ENCODE measurements at regions not wholly inside any gene's neighbourhood (a gene's known extent, or its start where the extent isn't known, plus 50 kb on each side); places are given as distances from the start of the nearest gene placed in this dataset.
"Not testable (repeated sequence)": the region's sequence is repeated elsewhere in the genome, so short reads cannot be mapped to it uniquely, and the experiment has no call there.

DNA sequence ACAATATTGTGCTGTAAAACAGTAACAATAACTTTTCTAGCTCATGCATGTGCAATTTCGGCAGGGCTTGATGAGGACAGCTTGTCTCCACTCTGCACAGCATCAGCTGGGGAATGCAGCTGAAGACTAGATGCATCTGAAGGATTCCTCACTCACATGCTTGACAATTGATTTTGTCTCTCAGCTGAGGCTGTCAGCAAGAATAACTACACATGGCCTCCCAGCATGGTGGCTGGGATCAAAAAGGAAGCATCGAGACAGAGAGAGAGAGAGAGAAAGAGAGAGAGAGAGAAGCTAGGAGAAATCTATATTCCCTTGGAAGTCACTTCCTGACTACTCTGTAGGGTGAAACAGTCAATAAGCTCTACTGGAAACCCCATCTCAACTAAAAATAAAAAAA is 487.1 kb downstream of the PLOD2 start:
- 62% methylated on average over 2 of the region's 2 CpGs for WGBS, 2 donors
- no peak overlapping the region for H3K27ac ChIP-seq
- no peaks in the 10 kb centered on the region for H3K27me3 ChIP-seq
- no peaks in the 10 kb centered on the region for H3K9me3 ChIP-seq
- no peaks in the 10 kb centered on the region for H3K36me3 ChIP-seq
- DNase-seq (ENCODE audit: low spot score in 2 of 2): no peak
- TF ChIP-seq EP300 (IDR thresholded peaks at IDR 0.05) (no peak), POLR2A (IDR thresholded peaks at IDR 0.05) (no peak)
- TF ChIP-seq, protein P1, sequence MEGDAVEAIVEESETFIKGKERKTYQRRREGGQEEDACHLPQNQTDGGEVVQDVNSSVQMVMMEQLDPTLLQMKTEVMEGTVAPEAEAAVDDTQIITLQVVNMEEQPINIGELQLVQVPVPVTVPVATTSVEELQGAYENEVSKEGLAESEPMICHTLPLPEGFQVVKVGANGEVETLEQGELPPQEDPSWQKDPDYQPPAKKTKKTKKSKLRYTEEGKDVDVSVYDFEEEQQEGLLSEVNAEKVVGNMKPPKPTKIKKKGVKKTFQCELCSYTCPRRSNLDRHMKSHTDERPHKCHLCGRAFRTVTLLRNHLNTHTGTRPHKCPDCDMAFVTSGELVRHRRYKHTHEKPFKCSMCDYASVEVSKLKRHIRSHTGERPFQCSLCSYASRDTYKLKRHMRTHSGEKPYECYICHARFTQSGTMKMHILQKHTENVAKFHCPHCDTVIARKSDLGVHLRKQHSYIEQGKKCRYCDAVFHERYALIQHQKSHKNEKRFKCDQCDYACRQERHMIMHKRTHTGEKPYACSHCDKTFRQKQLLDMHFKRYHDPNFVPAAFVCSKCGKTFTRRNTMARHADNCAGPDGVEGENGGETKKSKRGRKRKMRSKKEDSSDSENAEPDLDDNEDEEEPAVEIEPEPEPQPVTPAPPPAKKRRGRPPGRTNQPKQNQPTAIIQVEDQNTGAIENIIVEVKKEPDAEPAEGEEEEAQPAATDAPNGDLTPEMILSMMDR (IDR thresholded peaks at IDR 0.05): no peak
- no peak overlapping the region for H3K4me3 ChIP-seq
- no peaks in the 10 kb centered on the region for H3K4me1 ChIP-seq

DNA sequence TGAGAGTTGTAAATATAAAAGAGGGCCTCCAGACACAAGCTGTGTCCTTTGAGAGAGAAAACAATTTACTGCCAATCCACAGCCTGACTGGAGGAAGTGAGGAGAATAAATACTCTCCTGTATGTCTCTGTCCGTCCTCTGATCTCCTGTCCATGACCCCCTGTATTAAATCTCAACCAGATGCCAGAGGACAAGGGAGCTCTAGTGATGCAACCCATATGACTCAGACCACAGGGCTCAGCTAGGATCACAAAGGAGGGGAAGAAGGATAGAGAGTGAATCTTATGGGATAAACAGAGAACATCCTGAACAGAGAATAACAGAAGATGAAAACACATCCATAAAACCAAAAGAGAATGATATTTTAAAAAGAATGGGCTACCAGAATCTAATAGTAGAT is 482.6 kb downstream of the PLOD2 start:
- Histone ChIP-seq H3K4me1 (no peaks in the 10 kb centered on the region), H3K27me3 (no peaks in the 10 kb centered on the region), H3K9me3 (no peaks in the 10 kb centered on the region), H3K36me3 (no peaks in the 10 kb centered on the region), H3K27ac (no peak overlapping the region), H3K4me3 (no peak overlapping the region)
- TF ChIP-seq POLR2A (IDR thresholded peaks at IDR 0.05) (no peak), EP300 (IDR thresholded peaks at IDR 0.05) (no peak)
- TF ChIP-seq, protein P1 (IDR thresholded peaks at IDR 0.05): no peak
- WGBS, 2 donors: 42 to 56% methylated on average over 1 of the region's 1 CpG
- DNase-seq (ENCODE audit: low spot score in 2 of 2): no peak

DNA sequence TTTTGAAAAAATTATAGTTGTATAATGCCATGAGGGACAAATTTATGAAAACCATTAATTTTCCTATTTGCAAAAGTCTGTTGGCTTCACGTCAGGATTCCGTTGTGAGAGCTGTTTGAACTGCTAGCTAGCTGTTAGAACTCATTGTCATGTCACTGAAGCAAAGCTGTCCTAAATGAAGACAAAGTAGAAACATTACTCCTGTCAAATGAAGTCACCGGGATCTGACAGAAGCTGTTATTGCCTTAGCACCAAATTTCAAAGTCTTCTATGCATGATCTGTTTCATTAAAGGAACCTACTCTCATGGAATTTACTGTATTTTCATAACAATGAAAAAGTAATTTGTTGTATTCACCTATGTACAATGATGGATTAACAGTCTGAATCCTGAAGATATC is 479.8 kb downstream of the PLOD2 start:
- TF ChIP-seq, protein P1 (IDR thresholded peaks at IDR 0.05): no peak
- TF ChIP-seq POLR2A (IDR thresholded peaks at IDR 0.05) (no peak), EP300 (IDR thresholded peaks at IDR 0.05) (no peak)
- H3K4me3 ChIP-seq: no peak overlapping the region
- H3K4me1 ChIP-seq: no peaks in the 10 kb centered on the region
- WGBS, 2 donors: 56 to 60% methylated on average over 3 of the region's 3 CpGs
- no peak for DNase-seq (ENCODE audit: low spot score in 2 of 2)
- no peaks in the 10 kb centered on the region for H3K9me3 ChIP-seq
- no peaks in the 10 kb centered on the region for H3K27me3 ChIP-seq
- no peaks in the 10 kb centered on the region for H3K36me3 ChIP-seq
- H3K27ac ChIP-seq: no peak overlapping the region

DNA sequence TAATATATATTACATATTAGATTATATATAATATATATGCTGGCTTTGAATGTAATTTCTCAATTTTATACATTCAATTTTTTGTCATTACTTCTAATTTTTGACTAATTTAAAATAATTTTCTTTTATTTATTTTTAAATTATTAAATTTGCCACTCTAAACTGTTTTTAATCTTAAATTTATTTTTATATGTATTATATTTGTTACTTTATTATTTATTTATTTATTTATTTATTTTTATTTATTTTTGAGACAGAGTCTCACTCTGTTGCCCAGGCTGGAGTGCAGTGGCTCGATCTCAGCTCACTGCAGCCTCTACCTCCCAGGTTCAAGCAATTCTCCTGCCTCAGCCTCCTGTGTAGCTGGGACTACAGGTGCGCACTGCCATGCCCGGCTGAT is 473.0 kb downstream of the PLOD2 start:
- H3K9me3 ChIP-seq; H3K27me3 ChIP-seq; H3K4me3 ChIP-seq; H3K27ac ChIP-seq; H3K4me1 ChIP-seq; DNase-seq (ENCODE audit: low spot score in 2 of 2); H3K36me3 ChIP-seq: not testable (repeated sequence)
- 86 to 98% methylated on average over 3 of the region's 3 CpGs for WGBS, 2 donors

DNA sequence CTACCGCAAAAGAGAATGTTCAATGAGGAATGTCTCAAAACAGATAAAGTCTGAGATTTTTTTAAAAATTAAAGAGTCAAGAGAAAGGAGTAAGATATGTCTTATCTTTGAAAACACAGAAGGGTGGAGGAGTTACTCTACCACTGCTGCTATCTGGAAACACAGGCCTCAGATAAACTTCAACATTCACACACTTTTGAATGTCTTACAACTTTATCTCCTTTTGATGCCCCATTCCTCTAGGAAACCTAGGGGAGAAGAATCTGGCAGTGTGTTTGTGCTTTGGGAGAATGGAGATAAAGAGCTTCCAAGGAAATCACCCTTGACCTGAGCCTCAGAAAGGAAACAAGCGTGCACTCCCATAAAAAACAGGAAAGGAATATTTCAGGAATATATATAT is 468.2 kb downstream of the PLOD2 start:
- Histone ChIP-seq H3K4me3 (no peak overlapping the region), H3K27ac (no peak overlapping the region), H3K4me1 (no peaks in the 10 kb centered on the region), H3K27me3 (no peaks in the 10 kb centered on the region), H3K36me3 (no peaks in the 10 kb centered on the region), H3K9me3 (no peaks in the 10 kb centered on the region)
- DNase-seq (ENCODE audit: low spot score in 2 of 2): no peak
- TF ChIP-seq, protein P1 (IDR thresholded peaks at IDR 0.05): no peak
- TF ChIP-seq POLR2A (IDR thresholded peaks at IDR 0.05): no peak
- no peak for TF ChIP-seq EP300 (IDR thresholded peaks at IDR 0.05)
- 84% methylated on average over 2 of the region's 2 CpGs for WGBS, 2 donors

DNA sequence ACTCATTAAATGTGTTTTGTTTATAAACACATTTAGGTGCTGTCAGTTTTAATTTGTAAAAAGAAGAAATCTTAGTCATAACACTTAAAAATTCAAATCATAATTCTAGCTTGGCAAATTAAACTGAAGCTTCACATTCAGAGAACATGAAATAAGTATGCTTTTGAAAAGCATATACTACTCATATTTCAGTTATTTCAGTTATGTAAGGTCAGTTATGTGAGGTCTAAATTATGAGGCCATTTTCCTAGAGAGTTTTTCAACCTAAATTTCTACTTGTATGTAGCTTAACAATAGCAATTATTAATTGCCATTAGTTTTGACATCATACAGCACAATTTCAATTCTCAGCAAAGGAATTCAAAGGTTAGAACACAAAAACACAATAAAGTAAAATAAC is 465.0 kb downstream of the PLOD2 start:
- Histone ChIP-seq H3K27me3 (no peaks in the 10 kb centered on the region), H3K9me3 (no peaks in the 10 kb centered on the region), H3K4me1 (no peaks in the 10 kb centered on the region), H3K27ac (no peak overlapping the region), H3K36me3 (no peaks in the 10 kb centered on the region), H3K4me3 (no peak overlapping the region)
- TF ChIP-seq POLR2A (IDR thresholded peaks at IDR 0.05) (no peak), EP300 (IDR thresholded peaks at IDR 0.05) (no peak)
- TF ChIP-seq, protein P1 (IDR thresholded peaks at IDR 0.05): no peak
- no peak for DNase-seq (ENCODE audit: low spot score in 2 of 2)

Data from tibial nerve (tissue), 4 donors.